ENCODE measurements at regions not wholly inside any gene's neighbourhood (a gene's known extent, or its start where the extent isn't known, plus 50 kb on each side); places are given as distances from the start of the nearest gene placed in this dataset.

DNA sequence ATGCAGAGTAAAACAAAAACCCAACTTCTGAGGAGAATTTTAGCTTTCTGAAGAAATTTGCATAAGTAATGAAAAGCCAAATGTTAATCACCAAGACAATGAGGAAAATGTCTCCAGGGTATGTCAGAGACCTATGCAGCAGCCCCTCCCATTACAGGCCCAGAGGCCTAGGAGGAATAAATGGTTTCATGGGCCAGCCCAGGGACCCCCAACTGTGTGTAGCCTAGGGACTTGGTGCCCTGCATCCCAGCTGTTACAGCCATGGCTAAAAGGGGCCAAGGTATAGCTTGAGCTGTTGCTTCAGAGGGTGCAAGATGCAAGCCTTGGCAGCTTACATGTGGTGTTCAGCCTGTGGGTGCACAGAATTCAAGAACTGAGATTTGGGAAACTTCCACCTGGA lies 1256.9 kb upstream of the PIK3C3 start:
- H2AK5ac ChIP-seq (ENCODE audit: low read depth, low read length): no peak overlapping the region
- H2BK5ac ChIP-seq (ENCODE audit: low read depth, low read length): no peak overlapping the region
- no peak for FAIRE-seq
- TF ChIP-seq KDM1A (IDR thresholded peaks at IDR 0.05; ENCODE audit: borderline replicate concordance, low read length): no peak
- TF ChIP-seq FOSL1 (IDR thresholded peaks at IDR 0.05; ENCODE audit: insufficient read depth, low read depth, low read length): no peak
- TF ChIP-seq CBX5 (IDR thresholded peaks at IDR 0.05; ENCODE audit: low read depth, low read length): no peak
- no peak for TF ChIP-seq KDM5A (IDR thresholded peaks at IDR 0.05; ENCODE audit: low read length)
- no peak for TF ChIP-seq EGR1 (IDR thresholded peaks at IDR 0.05; ENCODE audit: borderline replicate concordance, low read depth, low read length)
- no peak for TF ChIP-seq POLR2A (IDR thresholded peaks at IDR 0.05; ENCODE audit: control extremely low read depth in 1 of 2, low read depth in 2 of 2, low read length in 2 of 2)
- TF ChIP-seq SIRT6 (IDR thresholded peaks at IDR 0.05; ENCODE audit: low read length): no peak
- no peak for TF ChIP-seq ZNF274 (IDR thresholded peaks at IDR 0.05; ENCODE audit: borderline replicate concordance, extremely low read depth, low read length)
- TF ChIP-seq SIX5 (IDR thresholded peaks at IDR 0.05; ENCODE audit: low read depth, low read length): no peak
- no peak for TF ChIP-seq BACH1 (IDR thresholded peaks at IDR 0.05; ENCODE audit: low read length)
- no peak for TF ChIP-seq NRF1 (IDR thresholded peaks at IDR 0.05; ENCODE audit: low read depth, low read length)
- no peak for TF ChIP-seq ATF3 (IDR thresholded peaks at IDR 0.05; ENCODE audit: insufficient read depth, low read depth, low read length)
- TF ChIP-seq SP1 (IDR thresholded peaks at IDR 0.05; ENCODE audit: low read depth, low read length): no peak
- TF ChIP-seq EZH2 (IDR thresholded peaks at IDR 0.05; ENCODE audit: low read depth, low read length, severe bottlenecking): no peak
- TF ChIP-seq TBP (IDR thresholded peaks at IDR 0.05; ENCODE audit: low read depth, low read length): no peak
- no peak for TF ChIP-seq RNF2 (IDR thresholded peaks at IDR 0.05; ENCODE audit: borderline replicate concordance, low read depth, low read length, missing control alignments, poor library complexity, severe bottlenecking)

More for the DNA sequence above, 1256.9 kb upstream of the PIK3C3 start:
- H4K20me1 ChIP-seq (replicated peaks in 1 of 2; ENCODE audit: control insufficient read depth in 1 of 2, insufficient read depth in 2 of 2, low read length in 2 of 2): no peaks in the 10 kb centered on the region
- no peak overlapping the region for H4K5ac ChIP-seq (ENCODE audit: insufficient read length, low read depth, low read length)
- POLR2A ChIA-PET (ENCODE audit: partially characterized antibody): no interaction called here
- no peak overlapping the region for H3K4ac ChIP-seq (replicated peaks; ENCODE audit: insufficient read length, low read depth, low read length)
- H4K91ac ChIP-seq (replicated peaks; ENCODE audit: insufficient read length, low read length): no peak overlapping the region
- no peak overlapping the region for H3K4me3 ChIP-seq (ENCODE audit: extremely low read depth in 1 of 4, insufficient read depth in 2 of 4, low read depth in 3 of 4, low read length in 4 of 4)
- no peak overlapping the region for H3K9ac ChIP-seq (replicated peaks in 1 of 4; ENCODE audit: extremely low read depth in 1 of 4, low read depth in 3 of 4, low read length in 3 of 4)
- H3K14ac ChIP-seq (ENCODE audit: insufficient read length): no peak overlapping the region
- H3K4me1 ChIP-seq (replicated peaks in 1 of 4; ENCODE audit: control insufficient read depth in 3 of 4, insufficient read depth in 4 of 4, low read length in 3 of 4): no peaks in the 10 kb centered on the region
- H4K8ac ChIP-seq (ENCODE audit: extremely low read depth, insufficient read depth, low read length): no peak overlapping the region
- no peak overlapping the region for H2BK12ac ChIP-seq (ENCODE audit: low read depth, low read length)
- no peaks in the 10 kb centered on the region for H3K79me1 ChIP-seq (ENCODE audit: low read depth, low read length)
- no peak overlapping the region for H3K4me2 ChIP-seq (ENCODE audit: insufficient read depth in 1 of 2, low read depth in 2 of 2, low read length in 2 of 2)
- H3K79me2 ChIP-seq (ENCODE audit: control insufficient read depth in 1 of 2, insufficient read depth in 2 of 2, low read length in 2 of 2): no peaks in the 10 kb centered on the region
- no peak overlapping the region for H2BK20ac ChIP-seq (ENCODE audit: low read length)
- no peak overlapping the region for H3K18ac ChIP-seq (ENCODE audit: extremely low read depth, low read length)
- no peaks in the 10 kb centered on the region for H3K23me2 ChIP-seq (ENCODE audit: low read depth, low read length)
- DNase-seq (ENCODE audit: low read depth in 1 of 2, low spot score in 2 of 2): no peak
- H3K56ac ChIP-seq (replicated peaks; ENCODE audit: insufficient read length, low read depth, low read length): no peak overlapping the region
- H2AFZ ChIP-seq (ENCODE audit: low read length): no peak overlapping the region
- peaks cover 0 to 1% (median 0%) of the 10 kb centered on the region in 4 experiments; a peak in 1 of 7 replicates for H3K27me3 ChIP-seq (replicated peaks in 1 of 4; ENCODE audit: control insufficient read depth in 3 of 4, extremely low read depth in 1 of 4, insufficient read depth in 3 of 4, low read length in 3 of 4)
- H2BK15ac ChIP-seq (ENCODE audit: low read length): no peak overlapping the region
- no peak overlapping the region for H3K27ac ChIP-seq (ENCODE audit: low read depth, low read length)
- H3K36me3 ChIP-seq (ENCODE audit: control insufficient read depth in 2 of 4, insufficient read depth in 4 of 4, low read length in 3 of 4): 0 out of 8 replicates have a peak, but pooled peaks cover 0 to 7% (median 0%) of the 10 kb centered on the region in 4 experiments
- H3K23ac ChIP-seq (ENCODE audit: insufficient read length): no peak overlapping the region
- H3K9me3 ChIP-seq (ENCODE audit: insufficient read depth in 2 of 2, low read depth in 1 of 2, low read length in 1 of 2): peaks cover 11 to 16% of the 10 kb centered on the region in 2 experiments; a peak in 3 of 4 replicates
- CTCF ChIA-PET (ENCODE audit: partially characterized antibody): interaction anchor here (0.6 kb wide), 1 partner anchor 28 kb away, joined by 3 read pairs; no protein-coding TSS in a partner anchor
- H2BK120ac ChIP-seq (replicated peaks; ENCODE audit: low read depth, low read length): no peak overlapping the region

All from H1 (cell line).